ENCODE measurements at regions not wholly inside any gene's neighbourhood (a gene's known extent, or its start where the extent isn't known, plus 50 kb on each side); places are given as distances from the start of the nearest gene placed in this dataset.
"Not testable (repeated sequence)": the region's sequence is repeated elsewhere in the genome, so short reads cannot be mapped to it uniquely, and the experiment has no call there.

GRCh38 chr1:120506352-120506751, 91.5 kb downstream of the NBPF8 start:
- H3K4me2 ChIP-seq (ENCODE audit: low read length); H3K36me3 ChIP-seq (ENCODE audit: low read depth, low read length); ATAC-seq; H3K9ac ChIP-seq (ENCODE audit: low read length); DNase-seq; H3K4me1 ChIP-seq (ENCODE audit: insufficient read depth, low read length); H3K27me3 ChIP-seq (ENCODE audit: low read length); H3K79me2 ChIP-seq (ENCODE audit: low read length); H3K27ac ChIP-seq (ENCODE audit: low read length); H2AFZ ChIP-seq (ENCODE audit: low read length); H3K9me3 ChIP-seq (ENCODE audit: low read length); intact Hi-C loops (cut with micrococcal nuclease); H3K4me3 ChIP-seq (ENCODE audit: low read length); CTCF ChIA-PET; POLR2A ChIA-PET (ENCODE audit: unreplicated experiment); H4K20me1 ChIP-seq (ENCODE audit: low read length); BruUV-seq (replicated peaks); H3K9me2 ChIP-seq (replicated peaks; ENCODE audit: low read length); H3F3A ChIP-seq (ENCODE audit: low read length, unreplicated experiment): not testable (repeated sequence)

GRCh38 chr1:120508351-120508750, 93.5 kb downstream of the NBPF8 start:
- H3K4me1 ChIP-seq (ENCODE audit: insufficient read depth, low read length); H2AFZ ChIP-seq (ENCODE audit: low read length); H4K20me1 ChIP-seq (ENCODE audit: low read length); H3K27ac ChIP-seq (ENCODE audit: low read length); ATAC-seq; H3K9me2 ChIP-seq (replicated peaks; ENCODE audit: low read length); BruUV-seq (replicated peaks); H3K4me2 ChIP-seq (ENCODE audit: low read length); H3K9me3 ChIP-seq (ENCODE audit: low read length); CTCF ChIA-PET; H3K27me3 ChIP-seq (ENCODE audit: low read length); POLR2A ChIA-PET (ENCODE audit: unreplicated experiment); H3K9ac ChIP-seq (ENCODE audit: low read length); H3K4me3 ChIP-seq (ENCODE audit: low read length); DNase-seq; H3K36me3 ChIP-seq (ENCODE audit: low read depth, low read length); H3F3A ChIP-seq (ENCODE audit: low read length, unreplicated experiment); intact Hi-C loops (cut with micrococcal nuclease); H3K79me2 ChIP-seq (ENCODE audit: low read length): not testable (repeated sequence)

- CTCF ChIA-PET; H3K9me2 ChIP-seq (replicated peaks; ENCODE audit: low read length); ATAC-seq; H3K27ac ChIP-seq (ENCODE audit: low read length); H3K4me1 ChIP-seq (ENCODE audit: insufficient read depth, low read length); H4K20me1 ChIP-seq (ENCODE audit: low read length); DNase-seq; H3K36me3 ChIP-seq (ENCODE audit: low read depth, low read length); H3K79me2 ChIP-seq (ENCODE audit: low read length); H3K4me2 ChIP-seq (ENCODE audit: low read length); H3K9ac ChIP-seq (ENCODE audit: low read length); H3F3A ChIP-seq (ENCODE audit: low read length, unreplicated experiment); BruUV-seq (replicated peaks); H3K9me3 ChIP-seq (ENCODE audit: low read length); H2AFZ ChIP-seq (ENCODE audit: low read length); H3K4me3 ChIP-seq (ENCODE audit: low read length); POLR2A ChIA-PET (ENCODE audit: unreplicated experiment); H3K27me3 ChIP-seq (ENCODE audit: low read length); intact Hi-C loops (cut with micrococcal nuclease): not testable (repeated sequence)
These were observed 94.4 kb downstream of the NBPF8 start for GRCh38 chr1:120509258-120509657.

- BruUV-seq (replicated peaks); H3K4me3 ChIP-seq (ENCODE audit: low read length); intact Hi-C loops (cut with micrococcal nuclease); H3K4me1 ChIP-seq (ENCODE audit: insufficient read depth, low read length); H3F3A ChIP-seq (ENCODE audit: low read length, unreplicated experiment); H2AFZ ChIP-seq (ENCODE audit: low read length); H4K20me1 ChIP-seq (ENCODE audit: low read length); POLR2A ChIA-PET (ENCODE audit: unreplicated experiment); H3K9me3 ChIP-seq (ENCODE audit: low read length); H3K79me2 ChIP-seq (ENCODE audit: low read length); H3K36me3 ChIP-seq (ENCODE audit: low read depth, low read length); H3K9ac ChIP-seq (ENCODE audit: low read length); H3K27me3 ChIP-seq (ENCODE audit: low read length); H3K9me2 ChIP-seq (replicated peaks; ENCODE audit: low read length); ATAC-seq; H3K4me2 ChIP-seq (ENCODE audit: low read length); DNase-seq; CTCF ChIA-PET; H3K27ac ChIP-seq (ENCODE audit: low read length): not testable (repeated sequence)
These were observed 98.3 kb downstream of the NBPF8 start for GRCh38 chr1:120513099-120513498.

GRCh38 chr1:120513531-120513930, 98.7 kb downstream of the NBPF8 start:
- H3K9me3 ChIP-seq (ENCODE audit: low read length); H3K4me2 ChIP-seq (ENCODE audit: low read length); H3K9me2 ChIP-seq (replicated peaks; ENCODE audit: low read length); H3K4me1 ChIP-seq (ENCODE audit: insufficient read depth, low read length); POLR2A ChIA-PET (ENCODE audit: unreplicated experiment); ATAC-seq; BruUV-seq (replicated peaks); H3K27ac ChIP-seq (ENCODE audit: low read length); intact Hi-C loops (cut with micrococcal nuclease); H3K9ac ChIP-seq (ENCODE audit: low read length); DNase-seq; H3F3A ChIP-seq (ENCODE audit: low read length, unreplicated experiment); H3K79me2 ChIP-seq (ENCODE audit: low read length); H3K36me3 ChIP-seq (ENCODE audit: low read depth, low read length); H2AFZ ChIP-seq (ENCODE audit: low read length); H3K4me3 ChIP-seq (ENCODE audit: low read length); CTCF ChIA-PET; H4K20me1 ChIP-seq (ENCODE audit: low read length); H3K27me3 ChIP-seq (ENCODE audit: low read length): not testable (repeated sequence)

- BruUV-seq (replicated peaks); H3K9ac ChIP-seq (ENCODE audit: low read length); H3F3A ChIP-seq (ENCODE audit: low read length, unreplicated experiment); H2AFZ ChIP-seq (ENCODE audit: low read length); H3K4me1 ChIP-seq (ENCODE audit: insufficient read depth, low read length); H3K4me3 ChIP-seq (ENCODE audit: low read length); DNase-seq; ATAC-seq; H4K20me1 ChIP-seq (ENCODE audit: low read length); H3K27me3 ChIP-seq (ENCODE audit: low read length); H3K36me3 ChIP-seq (ENCODE audit: low read depth, low read length); H3K9me3 ChIP-seq (ENCODE audit: low read length); H3K9me2 ChIP-seq (replicated peaks; ENCODE audit: low read length); H3K79me2 ChIP-seq (ENCODE audit: low read length); H3K4me2 ChIP-seq (ENCODE audit: low read length); POLR2A ChIA-PET (ENCODE audit: unreplicated experiment); H3K27ac ChIP-seq (ENCODE audit: low read length); CTCF ChIA-PET; intact Hi-C loops (cut with micrococcal nuclease): not testable (repeated sequence)
These were observed 104.4 kb downstream of the NBPF8 start for GRCh38 chr1:120519196-120519595.

GRCh38 chr1:120524416-120524815, 109.6 kb downstream of the NBPF8 start:
- H3K9me3 ChIP-seq (ENCODE audit: low read length); POLR2A ChIA-PET (ENCODE audit: unreplicated experiment); H3K9ac ChIP-seq (ENCODE audit: low read length); H3K4me2 ChIP-seq (ENCODE audit: low read length); DNase-seq; H3K79me2 ChIP-seq (ENCODE audit: low read length); H3K27me3 ChIP-seq (ENCODE audit: low read length); H3K36me3 ChIP-seq (ENCODE audit: low read depth, low read length); H2AFZ ChIP-seq (ENCODE audit: low read length); intact Hi-C loops (cut with micrococcal nuclease); H3F3A ChIP-seq (ENCODE audit: low read length, unreplicated experiment); H3K27ac ChIP-seq (ENCODE audit: low read length); H3K4me3 ChIP-seq (ENCODE audit: low read length); BruUV-seq (replicated peaks); CTCF ChIA-PET; H3K4me1 ChIP-seq (ENCODE audit: insufficient read depth, low read length); ATAC-seq; H4K20me1 ChIP-seq (ENCODE audit: low read length); H3K9me2 ChIP-seq (replicated peaks; ENCODE audit: low read length): not testable (repeated sequence)
